Stimulated activated CD4-positive, alpha-beta T cell treated with anti-CD3 and anti-CD28 coated beads, Interleukin-12 subunit alpha, Interleukin-12 subunit beta, amount 100 ng/mL, for 24 hours (primary cell): ENCODE measurements at regions not wholly inside any gene's neighbourhood (a gene's known extent, or its start where the extent isn't known, plus 50 kb on each side); places are given as distances from the start of the nearest gene placed in this dataset.

Experiments
- DNase-seq, 2 experiments: peaks; one replicate each; pipeline ENCODE4 v3.0.0-alpha.2; 2020; ENCODE audit warnings: low read depth in 2 of 2

GRCh38 chr5:171627936-171628632 is 157.5 kb upstream of the SMIM23 start:
- DNase-seq: no peak

GRCh38 chr5:171628633-171628974 is 157.0 kb upstream of the SMIM23 start:
- DNase-seq: no peak

GRCh38 chr5:171629221-171629620 is 156.4 kb upstream of the SMIM23 start:
- DNase-seq: no peak

GRCh38 chr5:171629628-171630349 is 155.8 kb upstream of the SMIM23 start:
- no peak for DNase-seq

- no peak for DNase-seq
Measured at GRCh38 chr5:171630350-171631065, 155.1 kb upstream of the SMIM23 start.

GRCh38 chr5:171632616-171633015 is 153.0 kb upstream of the SMIM23 start:
- no peak for DNase-seq

GRCh38 chr5:171633776-171634470 is 151.7 kb upstream of the SMIM23 start:
- DNase-seq: no peak

- DNase-seq: no peak
Measured at GRCh38 chr5:171634511-171634910, 151.1 kb upstream of the SMIM23 start.

GRCh38 chr5:171635028-171635427 is 150.6 kb upstream of the SMIM23 start:
- no peak for DNase-seq

- no peak for DNase-seq
Measured at GRCh38 chr5:171635561-171636245, 149.9 kb upstream of the SMIM23 start.

- DNase-seq: no peak
Measured at GRCh38 chr5:171637811-171638210, 147.8 kb upstream of the SMIM23 start.

- DNase-seq: no peak
Measured at GRCh38 chr5:171639205-171639621, 146.4 kb upstream of the SMIM23 start.

- no peak for DNase-seq
Measured at GRCh38 chr5:171639966-171640365, 145.7 kb upstream of the SMIM23 start.

- DNase-seq: no peak
Measured at GRCh38 chr5:171640480-171640879, 145.1 kb upstream of the SMIM23 start.

GRCh38 chr5:171641891-171642290 is 143.7 kb upstream of the SMIM23 start:
- DNase-seq: no peak

- no peak for DNase-seq
Measured at GRCh38 chr5:171642894-171643293, 142.7 kb upstream of the SMIM23 start.

GRCh38 chr5:171644536-171644935 is 141.1 kb upstream of the SMIM23 start:
- DNase-seq: no peak

GRCh38 chr5:171646102-171647042 is 139.2 kb upstream of the SMIM23 start:
- no peak for DNase-seq

GRCh38 chr5:171647043-171647903 is 138.3 kb upstream of the SMIM23 start:
- no peak for DNase-seq

- DNase-seq: no peak
Measured at GRCh38 chr5:171647904-171648260, 137.7 kb upstream of the SMIM23 start.
